A549 (cell line): ENCODE measurements at regions not wholly inside any gene's neighbourhood (a gene's known extent, or its start where the extent isn't known, plus 50 kb on each side); places are given as distances from the start of the nearest gene placed in this dataset.

Experiments
- ATAC-seq, 2 experiments: fragments of 200-7000 bp in 1 of 2; fragments of >200 bp in 1 of 2; cut with Nextera tagmentation in 1 of 2; cut with Tn5 transposase in 1 of 2; 3 replicates each; pipeline versions ENCODE4 v1.8.0 to v1.9.1; 2018 to 2020; ENCODE audit warnings: mild to moderate bottlenecking in 1 of 2, moderate library complexity in 1 of 2
- CTCF ChIA-PET: fragments of 300-600 bp; sonication (Branson Sonifier 250); formaldehyde crosslinking; extraction: SDS; loops from one replicate; lab custom pipeline; 2021; ENCODE audit warnings: antibody characterized with exemption, inconsistent platforms; lab: Yijun Ruan, JAX
- POLR2A ChIA-PET: fragments of 350-600 bp; formaldehyde crosslinking; extraction: SDS; loops from one replicate; lab custom pipeline; 2021; ENCODE audit warnings: antibody characterized with exemption, inconsistent platforms; lab: Yijun Ruan, JAX
- DNase-seq, 2 experiments: peaks; one replicate each; pipeline versions ENCODE4 v3.0.0 to v3.0.0-alpha.2; 2011 to 2016; ENCODE audit warnings: low read depth in 1 of 2, low spot score in 1 of 2
- FAIRE-seq: peaks from 2 replicates; lab custom pipeline; 2011; peaks lifted over from hg19 to GRCh38; lab: Jason Lieb, UNC
- H3K27ac ChIP-seq, 2 experiments: fragments of >200 bp; sonication (Bioruptor Twin); formaldehyde crosslinking; 3 replicates each; pipeline ENCODE4 v1.5.1; 2016 to 2017
- H3K4me1 ChIP-seq: fragments of >200 bp; sonication (Bioruptor Twin); formaldehyde crosslinking; 3 replicates; pipeline ENCODE4 v1.6.1; 2016
- H3K4me2 ChIP-seq: fragments of >200 bp; sonication (Bioruptor Twin); formaldehyde crosslinking; 3 replicates; pipeline ENCODE4 v1.6.1; 2016
- H3K4me3 ChIP-seq: fragments of >200 bp; sonication (Bioruptor Twin); formaldehyde crosslinking; 3 replicates; pipeline ENCODE4 v1.5.1; 2016
- H3K9me3 ChIP-seq: fragments of >200 bp; sonication (Bioruptor Twin); formaldehyde crosslinking; 3 replicates; pipeline ENCODE4 v1.6.1; 2016
- BHLHE40 ChIP-seq: IDR thresholded peaks from 2 replicates; pipeline ENCODE4 v1.6.1; 2012; ENCODE audit warnings: low read depth, low read length, inconsistent platforms
- CBX8 ChIP-seq: fragments of 200-600 bp; sonication (generic); IDR thresholded peaks from 2 replicates; pipeline ENCODE4 v1.6.1; 2016
- CTCF ChIP-seq: fragments of >200 bp; sonication (Bioruptor Twin); formaldehyde crosslinking; IDR thresholded peaks from 3 replicates; pipeline ENCODE4 v1.5.1; 2016
- E2F6 ChIP-seq: IDR thresholded peaks from 2 replicates; pipeline ENCODE4 v1.6.1; 2012; ENCODE audit warnings: low read depth, borderline replicate concordance
- ESRRA ChIP-seq: fragments of 150-350 bp; IDR thresholded peaks from 2 replicates; pipeline ENCODE4 v1.6.1; 2014; ENCODE audit warnings: mild to moderate bottlenecking, low read length, borderline replicate concordance
- JUNB ChIP-seq: fragments of >200 bp; sonication (Bioruptor Twin); formaldehyde crosslinking; IDR thresholded peaks from 2 replicates; pipeline ENCODE4 v1.6.1; 2016
- KDM5A ChIP-seq: fragments of 200-600 bp; sonication (generic); IDR thresholded peaks from 2 replicates; pipeline ENCODE4 v1.6.1; 2016; ENCODE audit warnings: antibody characterized with exemption, mild to moderate bottlenecking
- MAFK ChIP-seq: fragments of 450-650 bp; IDR thresholded peaks from 2 replicates; pipeline ENCODE4 v1.6.1; 2014; ENCODE audit not compliant: partially characterized antibody
- MAX ChIP-seq: IDR thresholded peaks from 2 replicates; pipeline ENCODE4 v1.6.1; 2012
- POLR2AphosphoS2 ChIP-seq: conservative IDR thresholded peaks from 2 replicates; pipeline ENCODE4 v1.6.1; 2012; ENCODE audit warnings: low read length, improper control_type of control experiment, inconsistent platforms
- RARB ChIP-seq: fragments of 250-450 bp; sonication (Bioruptor Pico); IDR thresholded peaks from 2 replicates; pipeline ENCODE4 v1.8.0; 2021; ENCODE audit warnings: mild to moderate bottlenecking, moderate library complexity
- REST ChIP-seq: fragments of 200-600 bp; sonication (generic); IDR thresholded peaks from 2 replicates; pipeline ENCODE4 v1.6.1; 2016; ENCODE audit warnings: antibody characterized with exemption, mild to moderate bottlenecking, moderate library complexity
- SREBF2 ChIP-seq: fragments of 450-650 bp; IDR thresholded peaks from 2 replicates; pipeline ENCODE4 v1.6.1; 2014; ENCODE audit warnings: mild to moderate bottlenecking, moderate library complexity
- ZSCAN20 ChIP-seq: fragments of 250-450 bp; sonication (Bioruptor Pico); IDR thresholded peaks from 2 replicates; pipeline ENCODE4 v1.8.0; 2022; ENCODE audit warnings: mild to moderate bottlenecking, moderate library complexity
- WGBS: methylation state at CpG from one replicate; pipeline ENCODE4 v1.1.6; 2017; ENCODE audit errors: missing lambda C conversion rate; 5-methylcytosine and 5-hydroxymethylcytosine counted together

- no peak overlapping the region for H3K4me3 ChIP-seq
- 72% methylated on average over 5 of the region's 5 CpGs for WGBS
- ChIA-PET POLR2A (no interaction called here), CTCF (interaction anchor here (1.0 to 2.4 kb wide), 3 partner anchors 14 to 19 kb away, joined by 3 to 7 read pairs (median 4); no protein-coding TSS in a partner anchor)
- FAIRE-seq (no peak), ATAC-seq (no peak), DNase-seq (no peak)
- H3K4me1 ChIP-seq, result no peaks in the 10 kb centered on the region
- H3K4me2 ChIP-seq, result no peak overlapping the region
- TF ChIP-seq KDM5A (no peak), MAX (no peak), POLR2AphosphoS2 (no peak), JUNB (no peak), MAFK (no peak)
- H3K9me3 ChIP-seq, result no peaks in the 10 kb centered on the region
- H3K27ac ChIP-seq, result no peak overlapping the region
Measured at GRCh38 chr10:78285226-78285625, 251.6 kb downstream of the RPS24 start.

- Histone ChIP-seq H3K4me2 (no peak overlapping the region), H3K4me3 (no peak overlapping the region), H3K4me1 (no peaks in the 10 kb centered on the region), H3K27ac (no peak overlapping the region), H3K9me3 (no peaks in the 10 kb centered on the region)
- no peak for DNase-seq
- CTCF ChIA-PET, result no interaction called here
- TF ChIP-seq ESRRA, result no peak
- no peak for TF ChIP-seq ZSCAN20 (CRISPR knock-in tag)
- TF ChIP-seq CTCF, result no peak
- no peak for TF ChIP-seq RARB (CRISPR knock-in tag)
- TF ChIP-seq REST, result no peak
- TF ChIP-seq BHLHE40, result no peak
- TF ChIP-seq MAX, result no peak
- POLR2A ChIA-PET, result no interaction called here
- WGBS, result 24% methylated on average over 1 of the region's 1 CpG
- FAIRE-seq, result no peak
- peak in 1 of 2 experiments; percentile 63; a peak in 3 of 6 replicates for ATAC-seq
Measured at GRCh38 chr10:78286186-78286585, 252.5 kb downstream of the RPS24 start.

GRCh38 chr10:78286668-78287067, 253.0 kb downstream of the RPS24 start:
- TF ChIP-seq RARB (CRISPR knock-in tag) (no peak), E2F6 (no peak), SREBF2 (no peak), CBX8 (no peak)
- ChIA-PET CTCF (no interaction called here), POLR2A (no interaction called here)
- FAIRE-seq (no peak), ATAC-seq (no peak), DNase-seq (no peak)
- H3K4me3 ChIP-seq, result no peak overlapping the region
- H3K9me3 ChIP-seq, result no peaks in the 10 kb centered on the region
- H3K4me2 ChIP-seq, result no peak overlapping the region
- H3K27ac ChIP-seq, result no peak overlapping the region
- WGBS, result 59% methylated on average over 9 of the region's 9 CpGs
- H3K4me1 ChIP-seq, result no peaks in the 10 kb centered on the region
